Breast epithelium (tissue), 3 donors: ENCODE measurements at regions not wholly inside any gene's neighbourhood (a gene's known extent, or its start where the extent isn't known, plus 50 kb on each side); places are given as distances from the start of the nearest gene placed in this dataset.

Experiments
- CTCF ChIP-seq, 3 donors: fragments of 450-650 bp; IDR thresholded peaks; one replicate each; pipeline ENCODE4 v1.5.1; 2016 to 2017; ENCODE audit warnings: antibody characterized with exemption in 3 of 3, mild to moderate bottlenecking in 3 of 3, moderate library complexity in 3 of 3
- POLR2A ChIP-seq: fragments of 450-650 bp; IDR thresholded peaks from one replicate; pipeline ENCODE4 v1.6.1; 2016; ENCODE audit warnings: antibody characterized with exemption, mild to moderate bottlenecking, moderate library complexity
- POLR2AphosphoS5 ChIP-seq, 3 donors: sonication (generic); formaldehyde crosslinking; IDR thresholded peaks; one replicate each; pipeline ENCODE4 v1.6.1; 2017; ENCODE audit warnings: antibody characterized with exemption in 3 of 3

GRCh38 chr4:125389713-125390112, 75.0 kb downstream of the FAT4 start:
- TF ChIP-seq CTCF (IDR thresholded peaks at IDR 0.05) (no peak), POLR2A (no peak), POLR2AphosphoS5 (IDR thresholded peaks at IDR 0.05) (no peak)
